B cell (primary cell): ENCODE measurements at regions not wholly inside any gene's neighbourhood (a gene's known extent, or its start where the extent isn't known, plus 50 kb on each side); places are given as distances from the start of the nearest gene placed in this dataset.

Source experiments
- ATAC-seq: fragments of 200-7000 bp; cut with Tn5 transposase; one replicate; pipeline ENCODE4 v1.10.0; 2021; ENCODE audit warnings: low read depth, mild to moderate bottlenecking, moderate number of reproducible peaks, moderate library complexity
- CTCF ChIA-PET: fragments of 350-600 bp; sonication (Branson Sonifier 250); formaldehyde crosslinking; loops from one replicate; lab custom pipeline; 2021; ENCODE audit warnings: antibody characterized with exemption, inconsistent platforms; lab: Charles Lee
- POLR2A ChIA-PET: fragments of 350-600 bp; sonication (Branson Sonifier 250); formaldehyde crosslinking; loops from one replicate; lab custom pipeline; 2021; ENCODE audit warnings: antibody characterized with exemption; lab: Charles Lee
- DNase-seq: peaks from one replicate; pipeline ENCODE4 v3.0.0; 2013
- H2AFZ ChIP-seq: 2 replicates; pipeline ENCODE4 v1.6.1; 2012; ENCODE audit warnings: mild to moderate bottlenecking, low read depth, low read length; ENCODE audit not compliant: insufficient read depth, poor library complexity, severe bottlenecking
- H3K27ac ChIP-seq, 2 donors: 1 replicate in 1 of 2; 2 replicates in 1 of 2; pipeline ENCODE4 v1.5.1; 2012 to 2013; ENCODE audit warnings: low read length in 2 of 2, mild to moderate bottlenecking in 2 of 2, moderate library complexity in 1 of 2
- H3K27me3 ChIP-seq, 4 experiments: fragments of 200-600 bp in 1 of 4; sonication (generic) in 1 of 4; replicated peaks in 1 of 4; 1 replicate in 2 of 4; 2 replicates in 2 of 4; pipeline versions ENCODE4 v1.6.1 to v1.7.0; 2013 to 2016; ENCODE audit warnings: low read length in 3 of 4, mild to moderate bottlenecking in 2 of 4, mixed read lengths in 1 of 4, moderate library complexity in 1 of 4; ENCODE audit not compliant: insufficient read depth in 4 of 4, control insufficient read depth in 3 of 4; ENCODE audit errors: control extremely low read depth in 1 of 4
- H3K36me3 ChIP-seq, 2 experiments: replicated peaks in 1 of 2; 1 replicate in 1 of 2; 2 replicates in 1 of 2; pipeline versions ENCODE4 v1.6.1 to v1.7.1; 2013; ENCODE audit warnings: low read length in 1 of 2; ENCODE audit not compliant: insufficient read depth in 2 of 2, control insufficient read depth in 1 of 2; ENCODE audit errors: control extremely low read depth in 1 of 2, extremely low read depth in 1 of 2
- H3K4me1 ChIP-seq, 2 donors: fragments of 200-600 bp in 1 of 2; sonication (generic) in 1 of 2; 1 replicate in 1 of 2; 2 replicates in 1 of 2; pipeline versions ENCODE4 v1.5.1 to v1.6.1; 2013 to 2017; ENCODE audit warnings: low read length in 2 of 2; ENCODE audit not compliant: control insufficient read depth in 2 of 2, insufficient read depth in 2 of 2
- H3K4me2 ChIP-seq: replicated peaks from 2 replicates; pipeline ENCODE3; 2012; ENCODE audit warnings: mild to moderate bottlenecking, low read depth, low read length; ENCODE audit not compliant: poor library complexity, severe bottlenecking
- H3K4me3 ChIP-seq, 5 experiments: fragments of 200-600 bp in 1 of 5; sonication (generic) in 1 of 5; 1 replicate in 3 of 5; 2 replicates in 2 of 5; pipeline versions ENCODE4 v1.5.1 to v1.7.0; 2011 to 2016; ENCODE audit warnings: low read length in 4 of 5, mild to moderate bottlenecking in 4 of 5, low read depth in 2 of 5, control low read depth in 1 of 5, moderate library complexity in 1 of 5; ENCODE audit not compliant: insufficient read depth in 1 of 5; ENCODE audit errors: control extremely low read depth in 1 of 5, extremely low read depth in 1 of 5
- H3K79me2 ChIP-seq: fragments of 200-600 bp; sonication (generic); one replicate; pipeline ENCODE4 v1.6.0; 2016; ENCODE audit warnings: low read length; ENCODE audit not compliant: control insufficient read depth, insufficient read depth
- H3K9ac ChIP-seq: fragments of 200-600 bp; sonication (generic); 2 replicates; pipeline ENCODE4 v1.6.1; 2017; ENCODE audit warnings: mild to moderate bottlenecking, low read length, moderate library complexity
- H3K9me3 ChIP-seq, 3 donors: one replicate each; pipeline versions ENCODE4 v1.6.1 to v1.7.1; 2013; ENCODE audit warnings: low read length in 2 of 3; ENCODE audit not compliant: control insufficient read depth in 2 of 3, insufficient read depth in 1 of 3; ENCODE audit errors: control extremely low read depth in 1 of 3
- H4K20me1 ChIP-seq: 2 replicates; pipeline ENCODE4 v1.6.0; 2012; ENCODE audit warnings: mild to moderate bottlenecking, low read length; ENCODE audit not compliant: insufficient read depth, control insufficient read depth, poor library complexity, severe bottlenecking
- H3K27ac Mint-ChIP-seq: one replicate; pipeline ENCODE4 v1.8.0; 2021; ENCODE audit warnings: mixed read lengths
- H3K27me3 Mint-ChIP-seq: one replicate; pipeline ENCODE4 v1.8.0; 2021; ENCODE audit warnings: mixed read lengths
- H3K4me1 Mint-ChIP-seq: one replicate; pipeline ENCODE4 v1.8.0; 2021; ENCODE audit warnings: mixed read lengths
- H3K4me3 Mint-ChIP-seq: one replicate; pipeline ENCODE4 v1.8.0; 2021; ENCODE audit warnings: mixed read lengths
- H3K9me3 Mint-ChIP-seq: one replicate; pipeline ENCODE4 v1.8.0; 2022; ENCODE audit warnings: mixed read lengths; ENCODE audit not compliant: insufficient read depth
- EZH2 ChIP-seq: IDR thresholded peaks from 2 replicates; pipeline ENCODE4 v1.6.1; 2012; ENCODE audit warnings: borderline replicate concordance, low read depth, mild to moderate bottlenecking, moderate library complexity, low read length; ENCODE audit not compliant: insufficient read depth, poor library complexity, severe bottlenecking
- WGBS: methylation state at CpG from one replicate; pipeline ENCODE4 v1.1.5; 2013; ENCODE audit warnings: missing lambda C conversion rate; ENCODE audit not compliant: insufficient coverage; 5-methylcytosine and 5-hydroxymethylcytosine counted together
- intact Hi-C: fragments of 100-400 bp; cut with micrococcal nuclease; formaldehyde crosslinking; loops from one replicate; pipeline ENCODE4 v1.10.0; 2022
- TF ChIP-seq, protein P1 (sequence below): fragments of 200-600 bp; IDR thresholded peaks from one replicate; pipeline ENCODE4 v1.8.0; 2022; ENCODE audit warnings: antibody characterized with exemption, mild to moderate bottlenecking

DNA sequence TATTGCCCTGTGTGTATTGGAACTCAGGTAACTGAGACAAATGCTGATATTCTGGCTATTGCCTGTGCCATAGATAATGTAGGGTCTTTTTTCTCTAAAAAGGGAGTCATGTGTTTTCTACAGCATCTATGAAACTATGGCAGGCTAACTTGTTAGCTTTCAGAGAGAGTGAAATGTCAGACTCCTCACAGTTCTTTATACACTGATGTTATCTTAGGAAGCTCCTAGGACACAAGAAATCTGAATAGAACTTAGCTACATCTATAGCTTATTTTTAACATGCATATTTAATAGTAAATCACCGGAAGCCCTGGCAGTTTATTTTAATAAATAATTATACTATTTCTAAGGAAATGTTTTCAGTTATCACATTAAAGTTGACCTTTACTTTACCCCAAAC is 369.6 kb downstream of the NAF1 start:
- Mint-ChIP-seq H3K9me3 (no peaks in the 10 kb centered on the region), H3K4me3 (no peak overlapping the region), H3K27me3 (peaks cover 3% of the 10 kb centered on the region), H3K27ac (no peak overlapping the region), H3K4me1 (no peaks in the 10 kb centered on the region)
- Histone ChIP-seq H4K20me1 (no peaks in the 10 kb centered on the region), H3K9ac (no peak overlapping the region), H3K9me3 (no peaks in the 10 kb centered on the region), H2AFZ (no peak overlapping the region), H3K27ac (no peak overlapping the region), H3K27me3 (no peaks in the 10 kb centered on the region), H3K36me3 (no peaks in the 10 kb centered on the region), H3K4me3 (no peak overlapping the region), H3K79me2 (no peaks in the 10 kb centered on the region), H3K4me2 (no peak overlapping the region), H3K4me1 (no peaks in the 10 kb centered on the region)
- intact Hi-C loops, result no loop called here
- TF ChIP-seq, protein P1, sequence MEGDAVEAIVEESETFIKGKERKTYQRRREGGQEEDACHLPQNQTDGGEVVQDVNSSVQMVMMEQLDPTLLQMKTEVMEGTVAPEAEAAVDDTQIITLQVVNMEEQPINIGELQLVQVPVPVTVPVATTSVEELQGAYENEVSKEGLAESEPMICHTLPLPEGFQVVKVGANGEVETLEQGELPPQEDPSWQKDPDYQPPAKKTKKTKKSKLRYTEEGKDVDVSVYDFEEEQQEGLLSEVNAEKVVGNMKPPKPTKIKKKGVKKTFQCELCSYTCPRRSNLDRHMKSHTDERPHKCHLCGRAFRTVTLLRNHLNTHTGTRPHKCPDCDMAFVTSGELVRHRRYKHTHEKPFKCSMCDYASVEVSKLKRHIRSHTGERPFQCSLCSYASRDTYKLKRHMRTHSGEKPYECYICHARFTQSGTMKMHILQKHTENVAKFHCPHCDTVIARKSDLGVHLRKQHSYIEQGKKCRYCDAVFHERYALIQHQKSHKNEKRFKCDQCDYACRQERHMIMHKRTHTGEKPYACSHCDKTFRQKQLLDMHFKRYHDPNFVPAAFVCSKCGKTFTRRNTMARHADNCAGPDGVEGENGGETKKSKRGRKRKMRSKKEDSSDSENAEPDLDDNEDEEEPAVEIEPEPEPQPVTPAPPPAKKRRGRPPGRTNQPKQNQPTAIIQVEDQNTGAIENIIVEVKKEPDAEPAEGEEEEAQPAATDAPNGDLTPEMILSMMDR, result no peak
- no peak for TF ChIP-seq EZH2
- CTCF ChIA-PET, result no interaction called here
- ATAC-seq (no peak), DNase-seq (no peak)
- POLR2A ChIA-PET, result no interaction called here
- WGBS, result no CpG with 5 or more reads among the region's 1 CpG

- Mint-ChIP-seq H3K27me3 (no peaks in the 10 kb centered on the region), H3K27ac (no peak overlapping the region), H3K9me3 (no peaks in the 10 kb centered on the region), H3K4me3 (no peak overlapping the region), H3K4me1 (no peaks in the 10 kb centered on the region)
- ChIA-PET CTCF (no interaction called here), POLR2A (no interaction called here)
- TF ChIP-seq, protein P1, result no peak
- TF ChIP-seq EZH2, result no peak
- H3K4me2 ChIP-seq, result no peak overlapping the region
- intact Hi-C loops, result no loop called here
- DNase-seq (no peak), ATAC-seq (no peak)
- H3K9ac ChIP-seq, result no peak overlapping the region
- H3K36me3 ChIP-seq, result no peaks in the 10 kb centered on the region
- H3K79me2 ChIP-seq, result no peaks in the 10 kb centered on the region
- H3K4me3 ChIP-seq, result no peak overlapping the region
- no peaks in the 10 kb centered on the region for H3K4me1 ChIP-seq
- H4K20me1 ChIP-seq, result no peaks in the 10 kb centered on the region
- no CpG with 5 or more reads among the region's 2 CpGs for WGBS
- no peaks in the 10 kb centered on the region for H3K27me3 ChIP-seq
- no peak overlapping the region for H2AFZ ChIP-seq
- no peak overlapping the region for H3K27ac ChIP-seq
- H3K9me3 ChIP-seq, result no peaks in the 10 kb centered on the region
Observed at GRCh38 chr4:162793571-162793970, 373.1 kb downstream of the NAF1 start.
